ENCODE measurements at regions not wholly inside any gene's neighbourhood (a gene's known extent, or its start where the extent isn't known, plus 50 kb on each side); places are given as distances from the start of the nearest gene placed in this dataset.

GRCh38 chr2:151060287-151060686 lies 201.4 kb downstream of the RBM43 start:
- H2AFZ ChIP-seq (ENCODE audit: low read depth, low read length), result no peak overlapping the region
- no peak overlapping the region for H3K27ac ChIP-seq (ENCODE audit: insufficient read depth, low read depth, low read length)
- BruUV-seq (replicated peaks), result no TSS peak
- H3K79me2 ChIP-seq (ENCODE audit: control insufficient read depth, insufficient read depth, low read length), result no peaks in the 10 kb centered on the region
- intact Hi-C loops (cut with micrococcal nuclease) (no loop called here), dilution Hi-C loops (cut with MboI; ENCODE audit: extremely low pct_ligation_motif_present, low sequenced_read_pairs) (no loop called here)
- H3K9me1 ChIP-seq (replicated peaks; ENCODE audit: control insufficient read depth, extremely low read depth, insufficient read depth, low read length), result no peaks in the 10 kb centered on the region
- DNase-seq (ENCODE audit: low read depth, low spot score), result no peak
- no peaks in the 10 kb centered on the region for H4K20me1 ChIP-seq (replicated peaks; ENCODE audit: control insufficient read depth, extremely low read depth, insufficient read depth, low read length)
- FAIRE-seq, result no peak
- no peak overlapping the region for H3K9ac ChIP-seq (replicated peaks; ENCODE audit: extremely low read depth, insufficient read depth, low read length)
- H3K4me1 ChIP-seq (ENCODE audit: control insufficient read depth, extremely low read depth, insufficient read depth, low read length), result no peaks in the 10 kb centered on the region
- no peaks in the 10 kb centered on the region for H3K9me3 ChIP-seq (replicated peaks; ENCODE audit: control insufficient read depth, insufficient read depth, low read length)
- H3K4me3 ChIP-seq (replicated peaks in 1 of 3; ENCODE audit: insufficient read depth in 1 of 3, low read depth in 1 of 3, low read length in 3 of 3), result no peak overlapping the region
- TF ChIP-seq MYC (IDR thresholded peaks at IDR 0.05; ENCODE audit: low read depth, low read length) (no peak), CTCF (IDR thresholded peaks at IDR 0.05; ENCODE audit: extremely low read depth in 1 of 2, insufficient read depth in 1 of 2, low read depth in 1 of 2, low read length in 2 of 2) (no peak), POLR2AphosphoS5 (IDR thresholded peaks at IDR 0.05; ENCODE audit: insufficient read depth, low read depth, low read length) (no peak), EZH2 (IDR thresholded peaks at IDR 0.05; ENCODE audit: borderline replicate concordance, low read depth, low read length, severe bottlenecking) (no peak), FOS (IDR thresholded peaks at IDR 0.05; ENCODE audit: borderline replicate concordance, insufficient read depth, low read length) (no peak), MAX (IDR thresholded peaks at IDR 0.05; ENCODE audit: insufficient read depth, insufficient read length) (no peak), JUN (IDR thresholded peaks at IDR 0.05; ENCODE audit: borderline replicate concordance, insufficient read depth, insufficient read length, low read depth) (no peak), GATA2 (IDR thresholded peaks at IDR 0.05; ENCODE audit: insufficient read depth, insufficient read length, low read depth, low read length) (no peak), POLR2A (IDR thresholded peaks at IDR 0.05; ENCODE audit: low read depth, low read length) (no peak)
- H3K36me3 ChIP-seq (ENCODE audit: control insufficient read depth in 2 of 2, extremely low read depth in 1 of 2, insufficient read depth in 2 of 2, low read length in 2 of 2), result no peaks in the 10 kb centered on the region
- ChIA-PET CTCF (interaction anchor here (1.1 to 1.5 kb wide), 2 partner anchors 9 to 178 kb away, joined by 3 to 8 read pairs; no protein-coding TSS in a partner anchor), POLR2A (no interaction called here)
- no peaks in the 10 kb centered on the region for H3K27me3 ChIP-seq (ENCODE audit: control insufficient read depth in 2 of 2, insufficient read depth in 2 of 2, low read length in 2 of 2)
- no peak overlapping the region for H3K4me2 ChIP-seq (ENCODE audit: insufficient read depth, low read length)

Data from endothelial cell of umbilical vein (primary cell).